LNCaP clone FGC (cell line): ENCODE measurements at regions not wholly inside any gene's neighbourhood (a gene's known extent, or its start where the extent isn't known, plus 50 kb on each side); places are given as distances from the start of the nearest gene placed in this dataset.

Source experiments
- DNase-seq: peaks from one replicate; pipeline ENCODE4 v3.0.0-alpha.2; 2011; ENCODE audit warnings: low read depth
- H3K4me3 ChIP-seq: 2 replicates; pipeline ENCODE4 v1.5.1; 2011; ENCODE audit warnings: mild to moderate bottlenecking, low read depth, low read length, control low read depth
- CTCF ChIP-seq: IDR thresholded peaks from 2 replicates; pipeline ENCODE4 v1.5.1; 2012; ENCODE audit warnings: mild to moderate bottlenecking; ENCODE audit not compliant: control insufficient read depth, insufficient read depth; ENCODE audit errors: extremely low read depth

DNA sequence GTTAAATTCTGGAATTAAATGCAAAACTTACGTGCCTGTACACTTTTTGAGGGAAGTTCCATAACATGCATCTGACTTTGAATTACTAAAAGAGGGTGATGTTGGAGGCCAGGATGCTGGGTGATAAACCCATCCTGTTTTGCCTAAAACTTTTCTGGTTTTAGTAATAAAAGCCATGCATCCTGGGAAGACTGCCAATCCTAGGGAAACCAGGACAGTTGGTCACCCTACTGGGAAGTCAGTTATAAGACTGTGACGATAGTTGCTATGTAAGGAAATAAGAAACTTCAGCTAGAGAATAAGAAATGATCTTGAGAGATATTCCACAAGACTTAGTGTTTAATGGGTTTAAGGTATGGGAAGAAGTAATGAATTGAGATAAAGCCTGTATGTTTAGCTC, 336.6 kb upstream of the LYPLAL1 start:
- H3K4me3 ChIP-seq, result no peak overlapping the region
- DNase-seq, result no peak
- no peak for TF ChIP-seq CTCF

DNA sequence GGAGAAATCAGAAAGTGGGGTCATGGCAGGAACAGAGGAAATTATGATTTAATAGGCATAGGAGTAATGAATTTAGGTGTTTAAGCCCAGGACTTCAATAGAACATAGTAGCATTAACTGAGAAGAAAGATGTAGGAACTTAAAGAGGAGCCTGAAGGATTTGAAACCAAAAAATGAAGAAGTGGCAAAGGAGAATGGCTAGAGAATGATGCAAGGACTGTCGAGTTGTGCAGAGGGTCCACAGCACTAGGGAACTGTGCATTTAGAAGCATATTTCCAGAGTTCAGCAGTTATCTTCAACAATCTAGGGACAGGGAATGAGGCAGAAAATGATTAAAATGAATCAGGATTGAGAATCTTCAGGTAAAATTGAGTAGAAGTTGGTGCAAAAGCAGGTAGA, 328.1 kb upstream of the LYPLAL1 start:
- DNase-seq, result no peak
- H3K4me3 ChIP-seq, result no peak overlapping the region
- no peak for TF ChIP-seq CTCF

GRCh38 chr1:218846181-218846580, 327.5 kb upstream of the LYPLAL1 start:
- H3K4me3 ChIP-seq, result no peak overlapping the region
- no peak for TF ChIP-seq CTCF
- DNase-seq, result no peak

DNA sequence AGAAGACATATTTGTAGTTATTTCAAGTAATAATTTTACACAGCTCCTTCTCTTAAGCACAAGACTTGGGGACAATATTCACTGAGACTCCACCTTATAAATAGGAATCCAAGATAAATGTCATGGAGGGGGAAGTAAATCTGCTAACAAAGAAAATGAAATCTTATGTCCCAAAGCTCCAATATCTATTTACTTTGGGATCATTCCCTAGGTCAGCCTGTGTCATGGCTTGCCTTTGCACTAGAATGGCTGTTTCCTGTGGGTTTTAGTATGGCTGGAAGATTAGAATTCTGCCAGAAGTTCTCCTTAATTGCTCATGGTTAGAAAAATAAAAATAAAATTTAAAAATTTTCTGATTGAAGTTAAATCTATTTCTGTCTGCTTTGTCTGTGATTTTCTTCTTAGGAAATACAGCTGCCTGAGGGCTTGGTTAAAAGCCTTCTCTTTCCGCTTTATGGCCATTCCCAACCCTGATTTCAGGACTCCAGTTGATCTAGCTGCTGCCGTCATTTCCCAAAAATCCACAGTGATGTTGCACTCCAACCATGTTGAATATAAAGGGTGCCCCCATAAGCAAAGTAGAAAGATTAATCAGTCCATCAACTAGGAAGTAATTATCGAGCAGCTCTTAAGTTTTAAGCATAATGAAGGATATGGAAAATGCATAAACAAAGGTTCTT, 326.4 kb upstream of the LYPLAL1 start:
- no peak for DNase-seq
- H3K4me3 ChIP-seq, result no peak overlapping the region
- TF ChIP-seq CTCF, result no peak

GRCh38 chr1:218848009-218848408, 325.7 kb upstream of the LYPLAL1 start:
- H3K4me3 ChIP-seq, result no peak overlapping the region
- no peak for TF ChIP-seq CTCF
- no peak for DNase-seq

DNA sequence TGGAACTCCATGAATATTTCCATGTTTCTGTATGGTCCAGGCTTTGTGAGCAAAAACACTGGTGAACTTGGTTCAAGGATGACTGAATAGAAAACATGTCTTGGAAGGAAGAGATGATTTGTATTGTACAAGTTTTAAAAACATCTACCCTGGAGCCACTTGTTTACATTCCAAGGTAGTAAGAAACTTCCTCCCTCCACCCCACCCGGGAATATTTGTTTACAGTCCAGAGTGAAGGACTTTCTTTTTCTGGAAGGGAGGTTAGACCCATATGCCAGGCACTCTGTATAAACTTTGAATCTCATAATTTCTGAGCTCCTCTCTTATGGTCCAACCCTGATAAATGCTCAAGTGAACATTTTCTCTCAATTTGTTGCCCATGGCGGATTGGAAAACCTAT, 323.3 kb upstream of the LYPLAL1 start:
- DNase-seq, result no peak
- no peak for TF ChIP-seq CTCF
- H3K4me3 ChIP-seq, result no peak overlapping the region

DNA sequence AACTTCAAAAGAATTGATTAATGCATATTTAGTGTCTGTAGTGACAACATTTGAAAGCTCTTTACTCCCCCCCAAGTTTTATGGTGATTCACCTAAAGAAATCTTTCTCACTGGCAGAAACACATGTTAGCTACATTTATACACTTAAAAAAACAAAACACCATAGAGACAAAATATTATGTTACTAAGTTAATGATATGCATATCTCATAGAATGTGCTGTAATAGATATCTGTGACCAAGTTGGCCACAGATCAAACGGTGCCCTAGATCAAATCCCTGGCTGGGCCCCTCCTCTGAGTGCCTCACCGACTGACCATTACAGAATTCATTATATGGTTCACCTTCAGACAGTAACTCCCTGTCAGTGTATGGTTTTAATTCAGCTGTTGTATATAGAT, 322.1 kb upstream of the LYPLAL1 start:
- DNase-seq, result no peak
- no peak for TF ChIP-seq CTCF
- no peak overlapping the region for H3K4me3 ChIP-seq
